GM18511 (cell line): ENCODE measurements at regions not wholly inside any gene's neighbourhood (a gene's known extent, or its start where the extent isn't known, plus 50 kb on each side); places are given as distances from the start of the nearest gene placed in this dataset.

Source experiments
- ATAC-seq: cut with Tn5 transposase; IDR thresholded peaks from one replicate; pipeline ENCODE4 v1.9.1; 2021; ENCODE audit warnings: mild to moderate bottlenecking, moderate library complexity; ENCODE audit not compliant: unreplicated experiment

DNA sequence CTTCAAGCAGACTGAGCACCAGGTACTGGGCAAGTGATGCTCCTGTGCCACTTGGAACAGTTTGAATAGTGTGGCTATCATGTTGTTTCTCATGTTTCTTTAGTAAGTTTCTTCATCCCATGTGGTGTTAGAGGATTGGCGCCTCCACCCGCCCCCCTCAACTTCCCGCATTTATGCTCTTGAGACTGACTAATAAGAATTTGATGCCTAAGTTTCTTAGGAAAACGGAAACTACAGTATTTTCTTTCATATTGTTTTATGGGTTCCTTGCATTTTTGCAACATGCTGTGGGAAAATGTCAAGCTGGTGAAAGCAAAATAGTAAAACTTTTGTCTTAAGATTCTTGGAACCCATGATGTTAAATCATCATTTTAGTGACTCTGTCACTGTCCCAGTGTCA, 101.2 kb upstream of the SLC4A4 start:
- ATAC-seq, result no peak

DNA sequence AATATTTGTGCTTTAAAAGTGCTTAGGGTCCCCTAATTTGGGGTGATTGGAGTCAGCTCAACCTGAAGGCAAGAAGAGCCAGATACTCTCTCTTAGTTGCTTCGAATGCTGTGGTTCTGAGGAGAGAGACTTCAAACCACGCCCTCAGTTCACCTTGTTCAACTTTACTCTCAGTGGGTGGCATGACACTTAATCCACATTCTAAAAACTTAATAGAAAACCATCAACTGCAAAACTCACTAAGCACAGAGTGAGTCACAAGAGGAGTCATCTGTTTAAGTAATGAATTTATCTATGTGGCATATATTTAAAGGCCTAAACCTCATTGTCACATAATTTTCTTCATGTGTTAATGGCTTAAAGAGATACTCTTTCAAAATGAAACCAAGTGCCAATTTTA, 99.5 kb upstream of the SLC4A4 start:
- ATAC-seq, result no peak

DNA sequence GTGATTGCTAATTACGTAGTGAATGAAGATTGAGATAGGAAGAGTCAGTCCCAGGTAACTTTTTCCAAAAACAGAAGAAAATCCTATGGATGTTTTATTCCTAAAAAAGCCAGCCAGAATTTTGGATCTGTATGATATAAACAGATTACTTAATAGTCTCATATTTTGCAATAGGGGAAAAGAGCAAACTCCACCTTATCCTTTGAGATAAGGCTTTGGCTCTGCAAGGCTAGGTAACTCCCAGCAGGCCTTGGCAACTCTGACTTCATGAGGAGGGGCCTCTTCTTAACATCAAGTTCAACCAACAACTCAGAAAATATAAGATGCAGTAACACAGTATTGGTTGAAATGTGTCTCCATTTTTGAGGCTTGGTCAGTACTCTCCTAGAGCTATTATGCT, 98.7 kb upstream of the SLC4A4 start:
- ATAC-seq, result no peak

DNA sequence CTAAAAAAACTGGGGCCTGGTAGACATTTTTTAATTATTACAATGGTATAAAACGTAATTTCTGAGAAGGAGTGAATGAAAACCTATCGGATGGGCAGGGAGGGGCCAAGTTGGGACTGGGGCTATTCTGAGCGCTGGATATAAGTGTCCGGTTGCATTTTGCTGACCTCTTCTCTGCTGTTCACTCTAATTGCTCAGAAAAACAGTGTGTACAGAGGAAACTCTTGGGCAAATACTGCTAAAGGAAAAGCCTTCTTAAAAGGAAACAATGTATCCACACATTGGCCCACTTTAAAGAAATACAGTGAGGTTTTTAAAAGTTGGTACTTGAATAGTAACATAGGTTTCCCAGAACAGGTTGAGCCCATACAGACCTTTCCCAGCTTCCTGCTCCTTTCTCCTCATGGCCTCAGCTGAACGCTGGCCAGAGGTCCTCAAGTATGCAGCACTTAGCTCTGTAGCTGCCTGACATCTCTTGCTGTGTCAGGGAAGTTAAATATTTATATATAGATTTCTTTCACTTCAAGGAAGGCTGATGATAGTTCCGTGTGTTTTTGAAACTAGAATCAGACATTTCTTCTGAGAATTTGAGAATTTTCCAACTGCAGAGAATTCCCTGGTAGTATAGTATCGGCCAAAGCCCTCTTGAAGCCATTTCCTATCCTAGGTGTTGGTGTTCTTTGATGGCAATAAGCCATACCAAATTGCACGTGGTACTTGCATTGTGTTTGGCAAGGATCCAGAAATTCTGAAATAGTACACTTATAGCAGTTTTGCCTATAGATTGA, 97.1 kb upstream of the SLC4A4 start:
- ATAC-seq, result no peak

DNA sequence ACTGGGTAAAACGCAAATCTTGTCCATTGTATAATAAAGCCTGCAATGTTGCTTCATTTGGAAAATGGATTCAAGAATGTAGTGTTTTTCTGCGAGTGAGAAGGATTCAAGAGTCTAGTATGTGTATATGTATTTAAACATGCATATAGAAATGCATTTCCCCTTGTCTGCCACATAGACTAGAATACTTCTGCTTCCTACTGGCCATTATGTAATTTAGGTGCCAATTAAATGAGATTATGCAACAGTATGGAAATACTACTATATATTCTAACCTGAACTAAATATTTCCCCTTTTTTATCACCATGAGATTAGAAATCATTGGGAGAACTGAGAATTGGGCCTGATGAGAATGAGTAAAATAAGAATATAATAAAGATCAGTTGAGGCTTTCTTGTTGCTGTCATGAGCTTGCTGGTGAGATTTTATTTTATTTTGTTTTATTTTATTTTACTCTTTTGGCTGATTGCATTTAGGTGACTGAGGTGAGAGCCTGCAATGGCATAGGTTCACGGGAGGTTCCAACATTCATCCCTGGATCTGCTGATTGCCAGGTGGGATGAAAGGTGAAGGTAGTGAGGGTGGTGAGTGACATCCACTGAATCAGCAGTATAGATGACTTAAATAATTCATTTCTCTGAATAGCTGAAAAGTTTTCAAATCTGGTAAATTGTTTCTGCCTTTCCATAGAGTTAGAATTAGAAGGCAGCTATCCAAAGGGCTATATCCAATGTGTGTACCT, 95.6 kb upstream of the SLC4A4 start:
- no peak for ATAC-seq

DNA sequence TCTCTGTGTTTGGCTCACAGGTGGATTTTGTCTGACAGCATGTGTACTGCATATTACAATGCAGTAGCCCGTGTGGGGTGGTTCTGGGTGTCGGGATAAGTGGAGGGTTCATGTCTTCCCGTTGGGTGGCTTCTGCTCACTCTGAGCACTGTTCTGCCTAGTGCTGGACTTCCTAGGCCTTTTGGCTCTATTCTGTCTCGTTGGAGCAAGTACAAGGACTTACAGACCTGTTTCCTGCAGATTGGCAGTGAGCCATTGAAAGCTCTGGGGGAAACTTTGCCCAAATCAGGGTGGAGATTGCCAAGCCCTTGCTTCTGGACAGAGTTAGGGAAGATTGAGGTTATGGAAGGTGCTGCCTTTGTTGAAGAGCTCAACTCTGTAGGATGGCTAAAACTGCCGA, 91.1 kb upstream of the SLC4A4 start:
- no peak for ATAC-seq

DNA sequence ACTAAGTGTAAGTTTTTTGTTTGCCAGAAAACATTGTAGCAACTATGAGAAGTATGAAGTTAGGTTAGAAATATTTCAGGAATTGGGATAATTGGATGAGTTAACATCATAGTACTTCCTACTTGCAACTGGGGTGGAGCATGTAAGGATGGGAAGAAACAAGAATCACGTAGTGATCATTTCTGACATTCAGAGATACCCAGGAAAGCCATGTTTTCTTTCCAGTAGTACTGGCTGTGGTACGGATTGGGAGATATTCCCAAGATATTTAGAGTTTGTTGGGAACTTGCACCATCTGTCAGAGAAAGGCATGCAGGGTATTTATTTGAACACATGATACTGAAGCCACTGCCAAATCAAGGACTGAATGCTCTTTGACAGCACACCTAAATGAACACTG, 87.6 kb upstream of the SLC4A4 start:
- ATAC-seq, result no peak

DNA sequence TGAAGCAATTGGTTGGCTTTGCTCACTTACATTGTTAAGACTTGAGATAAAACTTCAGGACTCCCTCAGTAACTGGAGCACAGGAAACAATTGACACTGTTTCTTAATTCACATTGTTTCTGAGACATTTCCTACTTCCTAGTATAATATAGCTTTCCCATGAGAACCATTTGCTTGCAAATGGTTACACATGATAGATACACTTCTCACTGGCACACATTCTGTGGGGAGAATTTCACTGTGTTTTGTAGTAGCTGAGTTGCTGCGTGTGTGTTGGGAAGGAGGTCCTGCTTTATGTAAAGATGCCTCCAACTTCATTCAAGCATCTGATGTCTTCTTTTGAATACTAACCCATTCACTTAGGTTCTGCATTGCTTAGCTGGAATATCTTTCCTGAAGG, 85.3 kb upstream of the SLC4A4 start:
- no peak for ATAC-seq

DNA sequence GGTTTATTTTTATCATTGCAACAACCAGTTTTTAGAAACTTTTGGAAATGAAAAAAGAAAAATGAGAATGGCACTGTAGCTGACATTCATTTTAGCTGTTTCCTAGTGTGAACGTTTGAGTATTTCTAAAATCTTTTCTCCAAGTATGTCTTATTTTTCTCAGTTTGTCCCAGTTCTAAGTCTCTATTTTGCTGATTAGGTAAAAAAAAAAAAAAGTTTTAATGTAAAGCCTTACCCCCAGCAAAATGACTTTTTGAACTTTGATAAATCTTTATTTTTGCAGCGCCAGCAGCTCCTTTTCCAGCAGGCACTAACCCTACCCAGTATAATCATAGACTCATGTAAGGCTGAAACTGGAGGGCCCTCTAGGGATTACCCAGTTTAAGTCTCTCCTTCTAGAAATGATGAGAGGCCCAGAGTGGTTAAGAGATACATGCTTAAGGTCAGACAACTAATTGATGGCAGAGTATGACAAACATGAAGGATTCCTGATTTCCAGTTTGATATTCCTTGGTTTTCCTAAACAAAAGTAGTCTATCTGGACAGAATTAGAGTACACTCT, 84.3 kb upstream of the SLC4A4 start:
- ATAC-seq, result peak; percentile 49

DNA sequence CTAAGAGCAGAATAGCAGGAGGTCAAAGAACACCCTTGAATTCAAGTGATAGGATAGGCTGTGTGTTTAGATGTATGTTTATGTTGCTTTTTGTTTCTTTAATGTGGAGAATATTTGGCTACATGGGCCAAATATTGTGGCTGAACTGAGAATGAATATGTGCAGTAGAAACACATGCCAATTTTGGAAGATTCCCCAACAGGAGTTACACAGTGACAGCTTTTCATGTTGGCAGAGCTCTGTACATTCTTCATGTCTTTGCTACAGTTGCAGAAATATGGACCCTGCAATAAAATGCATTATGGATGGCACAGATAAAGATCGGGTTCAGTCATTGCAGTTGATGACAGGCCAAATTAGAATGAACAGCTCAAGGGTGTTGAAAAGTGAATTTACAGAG, 82.8 kb upstream of the SLC4A4 start:
- ATAC-seq, result no peak

DNA sequence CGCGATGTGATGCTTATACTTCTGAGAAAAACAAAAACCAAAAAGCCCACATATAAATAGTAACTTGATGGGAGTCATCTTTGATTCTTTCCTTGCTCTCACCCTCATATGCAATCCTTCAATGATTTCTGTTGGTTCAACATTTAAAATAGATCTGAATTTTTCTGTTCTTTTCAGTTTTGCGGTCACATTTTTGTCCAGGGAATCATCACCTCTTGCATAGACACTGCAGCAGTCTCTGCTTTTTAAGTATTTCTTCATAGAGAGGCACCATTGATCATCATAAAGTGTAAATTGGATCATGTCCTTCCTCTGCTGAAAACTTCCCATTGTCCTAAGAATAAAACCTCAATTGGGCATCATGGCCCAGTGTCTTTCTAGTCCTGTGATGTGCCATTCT, 81.1 kb upstream of the SLC4A4 start:
- no peak for ATAC-seq

DNA sequence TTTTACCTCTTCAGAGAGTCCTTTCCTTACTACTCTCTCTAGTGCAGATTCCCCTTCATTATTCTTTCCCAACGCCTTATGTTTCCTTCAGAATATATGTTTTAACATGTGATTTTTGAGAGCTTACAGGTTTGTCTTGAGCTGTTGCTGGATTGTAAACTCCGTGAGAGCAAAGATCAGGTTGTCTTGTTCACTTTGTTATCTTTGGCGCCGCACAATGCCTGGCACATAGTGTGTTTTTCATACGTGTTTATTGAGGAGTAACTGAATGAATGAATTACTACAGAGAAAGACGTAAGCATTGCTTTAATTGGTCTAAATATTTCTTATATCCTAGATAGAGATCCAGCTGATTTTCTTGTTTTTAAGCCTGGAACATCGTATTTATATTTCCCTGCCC, 80.5 kb upstream of the SLC4A4 start:
- no peak for ATAC-seq

DNA sequence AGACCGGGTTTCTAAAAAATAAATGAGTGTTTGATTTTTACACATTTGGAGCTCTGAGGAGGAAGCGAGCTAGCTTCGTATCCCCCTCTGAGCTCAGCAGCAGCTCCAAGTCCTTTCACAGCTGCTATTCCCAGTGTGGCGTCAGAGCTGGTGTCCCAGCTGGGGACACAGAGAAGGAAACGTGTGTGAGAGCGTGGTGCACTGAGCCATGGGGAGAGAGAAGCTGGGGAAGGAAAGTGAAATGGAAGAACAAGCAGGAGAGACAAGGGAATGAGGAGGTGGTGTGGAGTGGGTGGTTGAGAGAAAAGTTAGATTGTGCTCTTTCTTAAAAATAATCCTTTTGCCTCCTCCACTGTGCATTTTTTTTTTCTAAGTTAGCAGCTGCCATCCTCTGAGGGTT, 79.5 kb upstream of the SLC4A4 start:
- ATAC-seq, result no peak

DNA sequence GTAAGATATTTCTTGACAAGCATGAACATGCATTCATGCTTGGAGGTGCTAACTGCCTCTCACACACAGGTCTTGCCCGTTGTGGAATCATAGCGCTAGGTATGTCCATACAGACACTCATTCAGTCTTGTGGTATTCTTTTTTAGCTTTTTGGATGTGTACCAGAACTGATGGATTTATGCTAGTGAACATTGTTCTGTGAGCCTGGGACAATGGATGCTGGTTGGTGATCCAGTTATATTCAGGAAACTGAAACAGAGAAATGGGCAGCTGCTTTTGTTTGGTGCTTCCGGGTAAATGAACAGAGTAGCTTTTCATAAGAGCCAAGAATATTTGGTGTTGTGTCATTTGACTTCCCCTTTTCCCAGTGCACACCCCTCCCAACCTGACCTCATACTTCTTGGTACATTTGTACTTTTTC, 78.9 kb upstream of the SLC4A4 start:
- ATAC-seq, result no peak

DNA sequence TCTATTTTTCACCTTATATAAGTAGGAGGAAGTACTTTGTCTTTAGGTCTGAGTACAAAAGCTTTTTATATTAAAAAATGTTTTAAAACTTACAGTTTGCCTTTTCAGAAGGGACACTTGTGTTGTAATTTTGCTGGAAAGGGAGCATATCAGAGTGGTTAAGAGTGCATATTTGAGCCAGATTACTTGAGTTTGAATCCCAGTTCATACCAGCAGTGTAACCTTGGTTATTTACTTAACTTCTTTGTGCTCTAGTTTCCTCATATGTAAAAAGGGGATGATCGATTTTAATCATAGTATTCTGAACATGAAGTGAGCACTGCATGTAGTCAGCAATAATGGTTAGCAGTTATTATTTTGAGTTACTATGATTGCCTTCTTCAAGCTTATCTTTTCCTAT, 78.3 kb upstream of the SLC4A4 start:
- no peak for ATAC-seq

DNA sequence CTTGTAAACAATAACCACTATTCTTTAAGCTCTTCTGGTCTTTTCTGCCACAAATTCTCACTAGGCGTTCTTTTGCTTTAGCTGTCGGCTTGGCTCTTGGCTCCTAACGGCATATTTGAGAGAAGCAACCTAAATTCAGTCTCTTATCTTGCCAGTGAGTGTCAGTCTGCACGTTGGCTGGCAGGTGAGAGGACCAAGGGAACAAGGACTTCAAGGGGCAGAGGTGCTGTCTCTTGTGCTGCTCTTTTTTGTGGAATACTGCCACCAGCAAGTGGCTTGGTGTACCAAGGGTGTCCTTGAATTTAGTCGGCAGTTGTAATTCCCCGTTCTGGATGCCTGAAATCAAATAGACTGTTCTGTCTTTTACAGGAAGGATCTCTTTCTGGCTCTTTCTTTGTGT, 77.8 kb upstream of the SLC4A4 start:
- no peak for ATAC-seq

DNA sequence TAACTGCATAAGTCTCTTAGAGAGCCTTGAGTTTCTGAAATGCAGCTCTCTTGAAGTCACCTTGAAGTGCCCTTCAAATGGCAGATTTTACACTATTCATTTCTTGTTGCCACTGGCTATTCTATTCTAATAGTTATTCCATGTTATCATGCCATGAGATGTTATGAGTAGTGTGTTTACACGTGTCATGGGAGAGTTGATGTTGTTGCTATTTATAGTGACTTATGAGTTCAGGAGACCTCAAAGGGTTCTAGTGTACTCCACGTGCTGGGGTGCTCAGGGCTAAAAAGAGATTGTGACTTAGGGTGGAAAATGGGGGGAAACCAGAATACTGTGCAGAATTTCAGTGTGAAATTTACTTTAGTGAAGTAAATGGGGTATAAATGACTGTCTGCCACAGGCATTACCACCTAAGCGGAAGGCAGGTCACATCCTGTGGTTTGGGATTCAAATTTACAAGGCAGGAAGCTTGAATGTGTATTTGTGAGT, 77.1 kb upstream of the SLC4A4 start:
- ATAC-seq, result no peak

DNA sequence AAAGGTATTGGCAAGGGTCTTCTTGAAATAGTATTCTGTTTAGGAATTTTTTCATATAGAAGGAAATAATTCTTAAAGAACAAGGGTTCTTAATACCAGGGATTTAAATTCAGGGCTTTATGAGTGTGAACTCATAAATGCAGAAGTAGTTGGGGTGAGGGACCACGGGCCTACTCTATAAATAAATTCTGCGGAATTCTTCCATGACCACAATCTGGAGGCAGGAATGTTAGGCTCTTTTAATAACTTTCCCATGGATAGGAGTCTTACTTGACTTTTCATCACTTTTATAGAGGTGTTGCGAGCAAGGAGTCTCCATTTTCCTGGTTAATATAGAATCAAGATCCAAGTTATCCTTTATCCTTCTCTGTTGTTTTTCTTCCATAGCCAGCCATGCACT, 76.7 kb upstream of the SLC4A4 start:
- ATAC-seq, result no peak

DNA sequence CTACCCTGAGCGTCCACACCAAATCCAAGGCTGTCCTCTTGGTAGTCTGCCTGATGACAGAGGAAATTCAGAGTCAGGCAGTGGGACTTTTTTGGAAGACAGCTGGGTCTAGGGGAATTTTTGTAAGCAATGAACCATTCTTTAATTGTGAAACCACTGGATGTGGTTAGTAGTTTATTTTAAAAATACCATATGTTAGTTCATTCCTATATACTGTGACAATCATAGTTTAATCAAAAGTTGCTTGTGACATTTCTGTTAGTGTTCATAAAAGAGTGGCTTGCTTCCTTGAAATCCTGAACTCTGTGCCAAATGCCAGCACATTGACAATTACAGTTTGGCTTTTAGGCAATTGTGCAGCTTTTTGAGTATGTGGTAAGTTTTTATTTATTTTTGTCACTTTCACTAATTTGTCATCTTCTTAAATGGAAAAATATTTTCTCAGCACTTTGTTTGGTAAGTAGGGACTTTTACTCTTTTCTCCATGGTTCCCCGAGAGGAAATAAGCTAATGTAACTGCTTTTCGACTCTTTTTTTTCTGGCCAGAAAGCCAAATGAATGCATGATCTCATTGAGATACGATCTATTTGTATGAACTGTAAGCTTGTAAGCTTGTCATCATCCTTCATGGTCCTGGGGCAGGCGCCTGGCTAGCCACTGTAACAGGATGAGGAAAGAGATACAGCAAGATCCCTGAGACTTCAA, 72.6 kb upstream of the SLC4A4 start:
- peak; percentile 43 for ATAC-seq

DNA sequence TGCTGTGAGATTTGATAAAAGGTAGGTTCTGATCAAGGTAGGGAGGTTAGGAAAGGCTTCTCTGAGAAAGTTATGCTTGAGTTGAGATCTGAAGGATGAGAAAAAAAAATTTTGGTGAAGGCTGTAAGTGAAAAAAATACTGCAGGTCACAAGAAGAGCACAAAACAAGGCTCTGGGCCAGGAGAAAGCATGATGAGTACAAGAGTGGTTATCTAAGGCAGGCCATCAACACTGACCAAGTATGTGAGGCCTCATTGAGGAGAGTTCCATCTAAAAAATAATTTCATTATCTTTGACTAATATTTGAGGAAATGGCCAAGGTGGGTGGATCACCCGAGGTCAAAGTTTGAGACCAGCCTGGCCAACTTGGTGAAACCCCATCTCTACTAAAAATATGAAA, 71.6 kb upstream of the SLC4A4 start:
- ATAC-seq, result no peak

DNA sequence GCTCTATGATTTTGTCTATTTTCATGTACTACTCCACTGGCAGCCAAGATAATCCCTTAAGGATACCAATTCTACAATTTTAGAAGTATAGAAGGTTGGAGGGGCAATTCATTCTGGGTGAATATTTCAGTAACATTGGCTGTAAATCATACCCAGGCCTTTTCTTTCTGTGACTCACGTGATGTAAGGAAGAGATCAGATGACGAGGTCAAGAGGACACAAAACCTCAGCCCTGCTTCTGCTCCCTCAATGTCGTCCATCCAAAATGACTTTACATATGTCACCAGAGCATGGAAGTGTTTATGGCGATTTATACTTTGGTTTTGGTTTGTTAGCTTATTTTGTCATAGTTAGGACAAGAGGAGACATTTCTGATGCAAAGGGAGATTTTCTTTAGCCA, 70.7 kb upstream of the SLC4A4 start:
- ATAC-seq, result no peak

DNA sequence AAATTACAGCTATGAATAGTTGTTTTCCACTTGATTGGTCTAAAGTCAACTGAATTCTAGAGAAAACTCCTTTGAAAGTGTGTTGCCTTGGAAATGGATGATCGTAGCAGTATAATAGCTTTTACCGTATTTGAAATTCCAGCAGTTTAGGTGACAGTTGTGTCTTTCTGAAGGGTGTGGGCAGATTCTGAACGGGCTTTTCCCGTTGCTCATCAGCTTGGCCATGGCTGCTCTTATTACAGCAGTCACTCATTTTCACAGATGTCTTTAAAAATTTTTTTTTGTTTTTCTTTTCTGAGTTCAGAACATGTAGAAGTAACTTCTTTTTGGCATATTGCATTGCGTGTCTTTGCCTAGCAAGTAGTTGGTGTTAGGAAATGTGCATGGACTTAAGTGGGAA, 69.6 kb upstream of the SLC4A4 start:
- ATAC-seq, result no peak
